HG03457 (cell line): ENCODE measurements at regions not wholly inside any gene's neighbourhood (a gene's known extent, or its start where the extent isn't known, plus 50 kb on each side); places are given as distances from the start of the nearest gene placed in this dataset.
"Not testable (repeated sequence)": the region's sequence is repeated elsewhere in the genome, so short reads cannot be mapped to it uniquely, and the experiment has no call there.

ENCODE experiments used
- ATAC-seq: cut with Tn5 transposase; IDR thresholded peaks from one replicate; pipeline ENCODE4 v1.9.1; 2021; ENCODE audit warnings: moderate number of reproducible peaks; ENCODE audit not compliant: unreplicated experiment

- ATAC-seq, result no peak
Measured at GRCh38 chr6:50992704-50993625, 174.3 kb downstream of the TFAP2B start.

GRCh38 chr6:50993941-50994720 lies 175.5 kb downstream of the TFAP2B start:
- ATAC-seq, result no peak

- ATAC-seq, result no peak
Measured at GRCh38 chr6:50995036-50995435, 176.4 kb downstream of the TFAP2B start.

- no peak for ATAC-seq
Measured at GRCh38 chr6:50998905-50999304, 180.2 kb downstream of the TFAP2B start.

- ATAC-seq, result no peak
Measured at GRCh38 chr6:51001399-51001798, 182.7 kb downstream of the TFAP2B start.

GRCh38 chr6:51004380-51004779 lies 185.7 kb downstream of the TFAP2B start:
- no peak for ATAC-seq

- no peak for ATAC-seq
Measured at GRCh38 chr6:51005779-51006178, 187.1 kb downstream of the TFAP2B start.

GRCh38 chr6:51007237-51007636 lies 188.6 kb downstream of the TFAP2B start:
- ATAC-seq, result no peak

DNA sequence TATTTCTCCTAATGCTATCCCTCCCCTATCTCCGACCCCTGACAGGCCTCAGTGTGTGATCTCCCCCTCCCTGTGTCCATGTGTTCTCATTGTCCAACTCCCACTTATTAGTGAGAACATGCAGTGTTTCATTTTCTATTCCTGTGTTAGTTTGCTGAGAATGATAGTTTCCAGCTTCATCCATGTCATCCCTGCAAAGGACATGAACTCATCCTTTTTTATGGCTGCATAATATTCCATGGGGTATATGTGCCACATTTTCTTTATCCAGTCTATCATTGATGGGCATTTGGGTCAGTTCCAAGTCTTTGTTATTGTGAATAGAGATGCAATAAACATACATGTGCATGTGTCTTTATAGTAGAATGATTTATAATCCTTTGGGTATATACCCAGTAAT lies 190.0 kb downstream of the TFAP2B start:
- not testable (repeated sequence) for ATAC-seq

GRCh38 chr6:51013376-51013775 lies 194.7 kb downstream of the TFAP2B start:
- ATAC-seq, result no peak

DNA sequence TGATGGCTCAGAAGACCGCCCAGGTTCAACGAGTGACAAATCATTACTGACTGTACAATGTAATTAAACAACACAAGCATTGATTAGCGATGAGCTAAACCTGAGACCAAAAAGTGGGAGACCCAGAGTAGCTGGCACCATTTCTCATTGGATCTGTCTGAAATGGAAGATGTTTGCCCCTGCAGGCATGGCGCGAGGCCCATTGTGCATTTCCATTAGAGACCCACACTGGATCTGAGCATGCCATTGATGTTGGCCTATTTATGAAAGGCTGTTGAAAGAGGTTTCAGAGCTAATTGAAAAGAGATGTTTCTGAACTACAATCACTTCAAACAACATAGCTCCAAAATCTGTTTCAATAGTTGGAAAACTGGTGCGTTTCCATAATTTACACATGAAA lies 196.7 kb downstream of the TFAP2B start:
- no peak for ATAC-seq

- ATAC-seq, result no peak
Measured at GRCh38 chr6:51016489-51016888, 197.8 kb downstream of the TFAP2B start.

- ATAC-seq, result no peak
Measured at GRCh38 chr6:51019806-51020205, 201.1 kb downstream of the TFAP2B start.

- ATAC-seq, result no peak
Measured at GRCh38 chr6:51021171-51021570, 202.5 kb downstream of the TFAP2B start.

GRCh38 chr6:51024126-51024525 lies 205.5 kb downstream of the TFAP2B start:
- ATAC-seq, result no peak

GRCh38 chr6:51025082-51025777 lies 206.6 kb downstream of the TFAP2B start:
- ATAC-seq, result no peak

- ATAC-seq, result no peak
Measured at GRCh38 chr6:51027283-51028065, 208.8 kb downstream of the TFAP2B start.

DNA sequence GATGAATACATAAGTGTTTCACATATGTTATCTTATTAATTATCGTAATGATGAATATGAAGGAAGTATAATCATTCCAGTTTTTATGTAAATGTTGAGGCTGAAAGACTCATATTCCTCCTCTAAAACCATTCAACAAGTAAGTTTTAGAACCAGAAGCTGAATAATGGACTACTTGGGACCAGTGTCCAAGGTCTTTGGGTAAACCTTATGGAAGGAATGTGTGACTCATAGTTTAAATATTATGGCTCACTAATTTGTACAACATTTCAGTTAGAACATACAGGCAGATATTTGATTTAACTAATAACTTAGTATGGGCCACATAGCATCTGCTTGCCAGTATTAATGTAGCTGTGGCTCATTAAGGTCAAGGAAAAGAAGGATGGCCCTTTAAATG lies 209.6 kb downstream of the TFAP2B start:
- ATAC-seq, result no peak

GRCh38 chr6:51029561-51029960 lies 210.9 kb downstream of the TFAP2B start:
- no peak for ATAC-seq

DNA sequence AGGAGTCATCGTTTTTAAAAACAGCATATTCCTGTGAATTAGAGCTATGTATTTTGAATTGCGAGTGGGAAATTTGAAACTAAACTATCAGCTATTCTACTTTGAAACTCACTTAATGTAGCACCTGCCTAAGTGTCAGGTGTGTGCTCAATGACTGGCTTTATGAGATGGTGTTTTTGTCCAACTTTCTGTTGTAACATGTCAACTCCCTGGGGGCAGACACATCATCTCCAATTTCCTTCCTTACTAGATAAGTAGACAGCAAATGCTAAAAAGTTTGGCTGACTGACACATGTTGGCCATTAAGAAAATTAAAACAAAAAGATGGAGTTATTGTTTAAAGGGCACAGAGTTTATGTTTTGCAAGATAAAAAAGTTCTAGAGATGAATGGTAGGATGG lies 226.9 kb downstream of the TFAP2B start:
- no peak for ATAC-seq
